Fibroblast of skin of left biceps (primary cell): ENCODE measurements at regions not wholly inside any gene's neighbourhood (a gene's known extent, or its start where the extent isn't known, plus 50 kb on each side); places are given as distances from the start of the nearest gene placed in this dataset.

Experiments used
- DNase-seq, 2 experiments: peaks; one replicate each; pipeline ENCODE4 v3.0.0-alpha.2; 2013; ENCODE audit warnings: low read depth in 2 of 2

- no peak for DNase-seq
Measured at GRCh38 chr19:31940396-31940795, 405.0 kb upstream of the ZNF507 start.

- DNase-seq = no peak
Measured at GRCh38 chr19:31943191-31943661, 402.2 kb upstream of the ZNF507 start.

- no peak for DNase-seq
Measured at GRCh38 chr19:31943778-31944177, 401.6 kb upstream of the ZNF507 start.

GRCh38 chr19:31944326-31944725 lies 401.1 kb upstream of the ZNF507 start:
- no peak for DNase-seq

- no peak for DNase-seq
Measured at GRCh38 chr19:31946491-31946890, 398.9 kb upstream of the ZNF507 start.

GRCh38 chr19:31947436-31948115 lies 397.8 kb upstream of the ZNF507 start:
- no peak for DNase-seq

- no peak for DNase-seq
Measured at GRCh38 chr19:31952693-31953092, 392.7 kb upstream of the ZNF507 start.

GRCh38 chr19:31955061-31955460 lies 390.3 kb upstream of the ZNF507 start:
- no peak for DNase-seq

- no peak for DNase-seq
Measured at GRCh38 chr19:31955884-31956283, 389.5 kb upstream of the ZNF507 start.

- DNase-seq = no peak
Measured at GRCh38 chr19:31956771-31957392, 388.5 kb upstream of the ZNF507 start.

- DNase-seq = no peak
Measured at GRCh38 chr19:31957711-31958110, 387.7 kb upstream of the ZNF507 start.

- DNase-seq = no peak
Measured at GRCh38 chr19:31959527-31960018, 385.8 kb upstream of the ZNF507 start.

GRCh38 chr19:31960474-31960873 lies 384.9 kb upstream of the ZNF507 start:
- no peak for DNase-seq

- DNase-seq = no peak
Measured at GRCh38 chr19:31961191-31961590, 384.2 kb upstream of the ZNF507 start.

GRCh38 chr19:31961667-31962066 lies 383.7 kb upstream of the ZNF507 start:
- no peak for DNase-seq

- no peak for DNase-seq
Measured at GRCh38 chr19:31962561-31962996, 382.8 kb upstream of the ZNF507 start.

- DNase-seq = no peak
Measured at GRCh38 chr19:31963746-31964145, 381.7 kb upstream of the ZNF507 start.

GRCh38 chr19:31969016-31969415 lies 376.4 kb upstream of the ZNF507 start:
- no peak for DNase-seq

GRCh38 chr19:31970027-31970461 lies 375.4 kb upstream of the ZNF507 start:
- no peak for DNase-seq

- DNase-seq = no peak
Measured at GRCh38 chr19:31974290-31974689, 371.1 kb upstream of the ZNF507 start.

- no peak for DNase-seq
Measured at GRCh38 chr19:31974941-31975340, 370.5 kb upstream of the ZNF507 start.

- DNase-seq = no peak
Measured at GRCh38 chr19:31975461-31975860, 369.9 kb upstream of the ZNF507 start.
